ENCODE measurements at regions not wholly inside any gene's neighbourhood (a gene's known extent, or its start where the extent isn't known, plus 50 kb on each side); places are given as distances from the start of the nearest gene placed in this dataset.
"Not testable (repeated sequence)": the region's sequence is repeated elsewhere in the genome, so short reads cannot be mapped to it uniquely, and the experiment has no call there.

DNA sequence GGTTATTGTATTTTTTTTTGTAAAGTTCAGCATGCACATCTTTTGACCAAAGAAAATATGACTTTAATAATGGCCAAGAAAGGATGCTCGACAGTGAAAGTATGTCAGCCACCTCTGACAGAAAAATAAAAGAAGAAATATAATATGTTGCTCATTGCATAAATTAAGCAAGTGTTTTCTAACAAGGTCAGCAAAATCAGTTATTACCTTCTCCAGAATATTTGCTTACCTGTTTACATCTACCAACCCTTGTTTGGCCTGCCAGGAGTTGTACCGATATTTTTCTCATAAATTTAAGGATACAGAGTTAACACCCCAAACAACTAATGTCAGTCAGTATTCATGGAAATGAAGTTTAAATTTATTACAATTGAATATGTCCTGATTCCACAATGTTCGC lies 685.4 kb downstream of the PLA2G4A start:
- DNase-seq (ENCODE audit: low read depth), result no peak

GRCh38 chr1:187516874-187517273 lies 688.1 kb downstream of the PLA2G4A start:
- peak; percentile 71 for DNase-seq (ENCODE audit: low read depth)

- DNase-seq (ENCODE audit: low read depth), result no peak
Observed at GRCh38 chr1:187517546-187517945, 688.8 kb downstream of the PLA2G4A start.

DNA sequence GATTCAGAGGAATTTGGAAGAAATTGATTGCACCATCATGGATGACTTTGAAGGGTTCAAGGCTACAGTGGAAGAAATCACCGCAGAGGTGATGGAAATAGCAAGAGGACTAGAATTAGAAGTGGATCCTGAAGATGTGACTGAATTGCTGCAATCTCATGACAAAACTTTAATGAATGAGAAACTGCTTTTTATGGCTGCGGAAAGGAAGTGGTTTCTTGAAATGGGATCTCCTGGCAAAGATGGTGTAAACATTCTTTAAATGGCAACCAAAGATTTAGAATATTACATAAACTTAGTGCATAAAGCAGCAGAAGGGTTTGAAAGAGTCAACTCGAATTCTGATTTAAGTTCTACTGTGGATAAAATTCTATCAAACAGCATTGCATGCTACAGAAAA lies 698.6 kb downstream of the PLA2G4A start:
- DNase-seq (ENCODE audit: low read depth), result peak; percentile 20

- DNase-seq (ENCODE audit: low read depth), result no peak
Observed at GRCh38 chr1:187537936-187538335, 709.2 kb downstream of the PLA2G4A start.

- no peak for DNase-seq (ENCODE audit: low read depth)
Observed at GRCh38 chr1:187549540-187549939, 720.8 kb downstream of the PLA2G4A start.

- no peak for DNase-seq (ENCODE audit: low read depth)
Observed at GRCh38 chr1:187551061-187551460, 722.3 kb downstream of the PLA2G4A start.

- DNase-seq (ENCODE audit: low read depth), result no peak
Observed at GRCh38 chr1:187563191-187563590, 734.4 kb downstream of the PLA2G4A start.

GRCh38 chr1:187566354-187566753 lies 737.6 kb downstream of the PLA2G4A start:
- no peak for DNase-seq (ENCODE audit: low read depth)

DNA sequence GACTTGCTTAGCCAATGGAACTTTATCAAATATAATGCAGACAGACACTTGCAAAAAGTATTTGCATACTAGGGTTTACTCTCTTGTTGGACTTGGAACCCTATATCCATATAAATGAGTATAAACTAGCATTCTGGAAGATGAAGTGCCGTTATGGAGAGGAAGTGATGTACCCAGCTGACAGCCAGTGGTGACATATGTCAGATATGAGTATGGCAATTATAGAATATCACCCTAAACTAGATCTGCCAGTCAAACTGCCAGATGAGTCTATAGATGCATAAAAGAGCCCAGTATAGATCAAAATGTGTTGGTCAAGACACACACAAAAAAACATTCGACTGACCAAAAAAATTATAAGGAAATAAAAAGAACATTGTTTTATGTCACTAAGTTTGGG lies 739.3 kb downstream of the PLA2G4A start:
- no peak for DNase-seq (ENCODE audit: low read depth)

- DNase-seq (ENCODE audit: low read depth), result no peak
Observed at GRCh38 chr1:187570166-187570565, 741.4 kb downstream of the PLA2G4A start.

DNA sequence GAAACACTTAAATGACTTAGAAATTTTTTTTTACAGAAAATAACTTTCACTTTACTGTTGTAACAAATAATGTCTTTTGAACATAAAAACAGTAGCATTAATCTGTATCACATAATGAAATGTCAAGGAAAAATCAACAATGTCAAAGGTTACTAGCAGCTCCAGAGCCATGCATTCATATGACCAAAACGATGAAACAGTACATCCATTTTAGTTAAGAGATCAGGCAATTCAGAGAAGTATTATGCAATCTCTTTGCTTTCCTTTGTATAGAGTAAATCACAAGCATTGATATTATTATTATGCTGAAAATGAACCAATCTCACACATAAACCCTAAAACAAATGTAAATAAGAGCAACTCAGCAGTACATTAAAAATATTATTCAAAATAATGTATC lies 748.9 kb downstream of the PLA2G4A start:
- no peak for DNase-seq (ENCODE audit: low read depth)

GRCh38 chr1:187588917-187589316 lies 760.2 kb downstream of the PLA2G4A start:
- DNase-seq (ENCODE audit: low read depth), result peak; percentile 3

DNA sequence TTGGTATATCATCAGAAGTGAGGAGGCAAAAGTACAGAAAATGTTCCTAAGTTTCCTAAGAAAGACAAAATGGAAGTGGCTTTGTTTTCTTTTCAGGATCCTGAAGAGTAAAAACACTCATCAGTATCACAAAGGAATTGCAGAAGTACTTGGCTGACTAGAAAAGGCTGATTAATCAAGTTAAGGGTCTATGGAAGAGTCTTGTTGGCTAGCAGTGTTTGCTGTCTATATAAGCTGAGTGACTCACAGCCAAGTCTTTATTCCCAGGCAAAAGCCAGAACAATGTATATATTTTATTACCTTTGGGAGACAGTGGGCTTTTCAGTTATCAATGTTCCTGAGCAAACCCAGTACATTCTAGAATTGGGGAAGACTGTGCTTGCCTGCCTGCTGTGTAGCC lies 777.0 kb downstream of the PLA2G4A start:
- peak; percentile 21 for DNase-seq (ENCODE audit: low read depth)

- not testable (repeated sequence) for DNase-seq (ENCODE audit: low read depth)
Observed at GRCh38 chr1:187615853-187616735, 787.3 kb downstream of the PLA2G4A start.

GRCh38 chr1:187616830-187617229 lies 788.1 kb downstream of the PLA2G4A start:
- not testable (repeated sequence) for DNase-seq (ENCODE audit: low read depth)

GRCh38 chr1:187617776-187618175 lies 789.0 kb downstream of the PLA2G4A start:
- DNase-seq (ENCODE audit: low read depth), result no peak

DNA sequence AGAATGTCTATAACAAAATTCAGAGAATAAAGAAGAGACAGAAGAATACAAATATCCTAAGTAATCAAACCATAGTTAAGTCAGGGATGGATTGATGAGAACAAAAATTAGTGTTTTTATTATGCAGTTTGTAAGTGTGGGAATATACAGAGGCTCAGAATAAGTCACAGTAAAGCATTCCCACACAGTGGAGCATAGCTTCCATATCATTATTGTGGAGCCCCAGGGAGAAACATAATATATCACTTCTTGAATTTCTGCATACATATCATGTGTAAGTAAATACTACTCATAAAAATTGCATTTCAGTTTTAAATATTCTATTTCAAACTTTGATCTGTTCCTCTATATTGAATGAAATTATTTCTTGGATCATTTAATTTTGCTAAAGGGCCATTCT lies 790.4 kb downstream of the PLA2G4A start:
- no peak for DNase-seq (ENCODE audit: low read depth)

DNA sequence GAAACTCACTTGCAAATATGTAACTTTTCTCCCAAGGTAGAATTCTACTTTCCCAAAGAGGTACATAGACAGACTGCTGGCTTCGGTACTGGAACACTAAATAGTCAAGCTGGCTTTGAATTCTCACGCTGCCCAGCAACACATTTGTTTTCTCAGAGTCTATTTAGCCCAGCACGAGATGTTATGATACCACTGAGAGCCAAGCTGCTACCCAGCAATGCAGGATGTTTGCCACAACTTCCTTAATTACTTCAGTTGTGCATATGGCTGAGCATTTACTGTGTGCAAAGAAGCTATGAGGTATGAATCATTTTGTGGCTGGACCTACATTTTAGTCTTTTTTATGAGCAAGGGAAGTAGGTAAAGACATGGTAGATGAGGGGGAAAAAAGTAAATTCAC lies 793.2 kb downstream of the PLA2G4A start:
- DNase-seq (ENCODE audit: low read depth), result peak; percentile 79

- DNase-seq (ENCODE audit: low read depth), result no peak
Observed at GRCh38 chr1:187622545-187622944, 793.8 kb downstream of the PLA2G4A start.

- no peak for DNase-seq (ENCODE audit: low read depth)
Observed at GRCh38 chr1:187624812-187625545, 796.2 kb downstream of the PLA2G4A start.

DNA sequence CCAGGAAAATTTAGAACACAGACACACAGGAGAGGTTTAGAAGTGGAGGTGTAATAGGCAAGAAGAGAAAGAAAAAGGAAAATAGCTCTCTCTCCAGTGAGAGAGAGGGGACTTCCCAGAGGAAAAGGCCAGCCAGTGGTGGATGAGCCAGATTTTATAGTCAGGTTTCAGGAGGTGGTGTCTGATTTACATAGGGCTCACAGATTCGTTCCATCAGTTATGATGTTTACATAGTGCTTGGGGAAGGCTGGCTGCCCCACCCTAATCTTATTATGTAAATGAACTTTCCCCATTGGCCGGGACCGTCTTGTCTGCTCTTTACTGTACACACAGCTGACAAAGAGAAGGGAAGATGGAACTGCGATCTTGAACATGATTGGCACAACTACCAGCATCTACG lies 797.3 kb downstream of the PLA2G4A start:
- no peak for DNase-seq (ENCODE audit: low read depth)

- DNase-seq (ENCODE audit: low read depth), result no peak
Observed at GRCh38 chr1:187627516-187627915, 798.8 kb downstream of the PLA2G4A start.

Measured in HT1080 (cell line).